KMS-11 (cell line): ENCODE measurements at regions not wholly inside any gene's neighbourhood (a gene's known extent, or its start where the extent isn't known, plus 50 kb on each side); places are given as distances from the start of the nearest gene placed in this dataset.

Experiments used
- H2AFZ ChIP-seq: fragments of 200-600 bp; sonication (generic); 2 replicates; pipeline ENCODE4 v1.6.1; 2016; ENCODE audit warnings: antibody characterized with exemption, mixed run types, low read depth
- H3K27ac ChIP-seq: fragments of 200-600 bp; sonication (generic); 2 replicates; pipeline ENCODE4 v1.6.1; 2016; ENCODE audit warnings: mild to moderate bottlenecking, mixed run types
- H3K27me3 ChIP-seq: fragments of 200-600 bp; sonication (generic); 2 replicates; pipeline ENCODE4 v1.6.1; 2017; ENCODE audit warnings: mild to moderate bottlenecking, low read depth, mixed run types, moderate library complexity; ENCODE audit not compliant: insufficient read depth
- H3K36me3 ChIP-seq: fragments of 200-600 bp; sonication (generic); 2 replicates; pipeline ENCODE4 v1.6.1; 2017; ENCODE audit warnings: mild to moderate bottlenecking, mixed run types; ENCODE audit not compliant: insufficient read depth
- H3K4me1 ChIP-seq: fragments of 200-600 bp; sonication (generic); 2 replicates; pipeline ENCODE4 v1.6.1; 2016; ENCODE audit warnings: mild to moderate bottlenecking, low read depth, mixed run types; ENCODE audit not compliant: poor library complexity, severe bottlenecking
- H3K4me2 ChIP-seq: fragments of 200-600 bp; sonication (generic); 2 replicates; pipeline ENCODE4 v1.7.0; 2016; ENCODE audit warnings: mild to moderate bottlenecking, mixed run types
- H3K4me3 ChIP-seq: fragments of 200-600 bp; sonication (generic); IDR thresholded peaks from 2 replicates; pipeline ENCODE4 v1.6.1; 2017; ENCODE audit warnings: low read depth, low read length, mixed read lengths; ENCODE audit not compliant: insufficient read depth
- H3K79me2 ChIP-seq: fragments of 200-600 bp; sonication (generic); 2 replicates; pipeline ENCODE4 v1.6.1; 2016; ENCODE audit warnings: low read depth, mixed run types; ENCODE audit not compliant: insufficient read depth
- H3K9ac ChIP-seq: fragments of 200-600 bp; sonication (generic); 2 replicates; pipeline ENCODE4 v1.6.1; 2016; ENCODE audit warnings: mild to moderate bottlenecking, mixed run types
- H4K20me1 ChIP-seq: fragments of 200-600 bp; sonication (generic); 2 replicates; pipeline ENCODE4 v1.6.1; 2016; ENCODE audit warnings: mild to moderate bottlenecking, mixed run types; ENCODE audit not compliant: insufficient read depth
- CTCF ChIP-seq: fragments of 200-600 bp; sonication (generic); conservative IDR thresholded peaks from 2 replicates; pipeline ENCODE4 v1.6.1; 2017; ENCODE audit warnings: low read depth, mild to moderate bottlenecking, antibody characterized with exemption, low read length, moderate library complexity, mixed read lengths

- no peaks in the 10 kb centered on the region for H3K27me3 ChIP-seq
- no peaks in the 10 kb centered on the region for H3K4me1 ChIP-seq
- H3K27ac ChIP-seq = no peak overlapping the region
- H3K4me3 ChIP-seq = no peak overlapping the region
- no peak overlapping the region for H2AFZ ChIP-seq
- H3K9ac ChIP-seq = no peak overlapping the region
- H3K79me2 ChIP-seq = no peaks in the 10 kb centered on the region
- H4K20me1 ChIP-seq = no peaks in the 10 kb centered on the region
- no peak overlapping the region for H3K4me2 ChIP-seq
- no peak for TF ChIP-seq CTCF
- H3K36me3 ChIP-seq = no peaks in the 10 kb centered on the region
These were observed 365.2 kb downstream of the CD109 start for GRCh38 chr6:74061201-74061600.

GRCh38 chr6:74060354-74060753 lies 364.4 kb downstream of the CD109 start:
- Histone ChIP-seq H3K36me3 (no peaks in the 10 kb centered on the region), H3K79me2 (no peaks in the 10 kb centered on the region), H3K4me3 (no peak overlapping the region), H2AFZ (no peak overlapping the region), H4K20me1 (no peaks in the 10 kb centered on the region), H3K4me2 (no peak overlapping the region), H3K9ac (no peak overlapping the region), H3K4me1 (no peaks in the 10 kb centered on the region), H3K27ac (no peak overlapping the region), H3K27me3 (no peaks in the 10 kb centered on the region)
- no peak for TF ChIP-seq CTCF

GRCh38 chr6:74058606-74059005 lies 362.6 kb downstream of the CD109 start:
- Histone ChIP-seq H3K27me3 (no peaks in the 10 kb centered on the region), H3K27ac (no peak overlapping the region), H2AFZ (no peak overlapping the region), H3K4me1 (no peaks in the 10 kb centered on the region), H4K20me1 (no peaks in the 10 kb centered on the region), H3K4me3 (no peak overlapping the region), H3K4me2 (no peak overlapping the region), H3K36me3 (no peaks in the 10 kb centered on the region), H3K79me2 (no peaks in the 10 kb centered on the region), H3K9ac (no peak overlapping the region)
- TF ChIP-seq CTCF = no peak

- Histone ChIP-seq H3K9ac (no peak overlapping the region), H2AFZ (no peak overlapping the region), H3K27ac (no peak overlapping the region), H3K4me2 (no peak overlapping the region), H3K27me3 (no peaks in the 10 kb centered on the region), H3K36me3 (no peaks in the 10 kb centered on the region), H4K20me1 (no peaks in the 10 kb centered on the region), H3K79me2 (no peaks in the 10 kb centered on the region), H3K4me1 (no peaks in the 10 kb centered on the region), H3K4me3 (no peak overlapping the region)
- TF ChIP-seq CTCF = no peak
These were observed 361.3 kb downstream of the CD109 start for GRCh38 chr6:74057326-74057725.

GRCh38 chr6:74054190-74054589 lies 358.2 kb downstream of the CD109 start:
- Histone ChIP-seq H4K20me1 (no peaks in the 10 kb centered on the region), H3K79me2 (no peaks in the 10 kb centered on the region), H3K4me3 (no peak overlapping the region), H3K27me3 (no peaks in the 10 kb centered on the region), H3K27ac (no peak overlapping the region), H3K4me1 (no peaks in the 10 kb centered on the region), H2AFZ (no peak overlapping the region), H3K36me3 (no peaks in the 10 kb centered on the region), H3K4me2 (no peak overlapping the region), H3K9ac (no peak overlapping the region)
- TF ChIP-seq CTCF = no peak
